GM12878 (cell line): ENCODE measurements at regions not wholly inside any gene's neighbourhood (a gene's known extent, or its start where the extent isn't known, plus 50 kb on each side); places are given as distances from the start of the nearest gene placed in this dataset.

Experiments
- ATAC-seq: fragments of 200-7000 bp; cut with Tn5 transposase; 3 replicates; pipeline ENCODE4 v1.9.1; 2020; ENCODE audit warnings: mild to moderate bottlenecking, moderate library complexity
- BruUV-seq: library from RNA; stranded (reverse); fragments of 400-500 nt; replicated peaks from 2 replicates; lab custom pipeline; 2021; lab: Mats Ljungman, UMichigan
- CTCF ChIA-PET: fragments of 300-600 bp; sonication (Branson Sonifier 250); formaldehyde crosslinking; extraction: SDS; loops from one replicate; lab custom pipeline; 2021; ENCODE audit warnings: inconsistent platforms; lab: Yijun Ruan, JAX
- POLR2A ChIA-PET: fragments of 350-600 bp; formaldehyde crosslinking; extraction: SDS; loops from one replicate; lab custom pipeline; 2021; ENCODE audit warnings: inconsistent platforms; lab: Charles Lee
- RAD21 ChIA-PET: fragments of 300-600 bp; sonication (Branson Sonifier 250); formaldehyde crosslinking; loops from one replicate; lab custom pipeline; 2023; ENCODE audit warnings: antibody characterized with exemption; ENCODE audit not compliant: unreplicated experiment; lab: Charles Lee
- SMC1A ChIA-PET: fragments of 300-600 bp; sonication (Branson Sonifier 250); formaldehyde crosslinking; loops from one replicate; lab custom pipeline; 2023; ENCODE audit not compliant: unreplicated experiment, uncharacterized antibody; lab: Charles Lee
- DNase-seq: peaks from one replicate; pipeline ENCODE4 v3.0.0-alpha.2; 2011; ENCODE audit warnings: low read depth, low spot score
- FAIRE-seq: peaks from 3 replicates; lab custom pipeline; 2011; peaks lifted over from hg19 to GRCh38; lab: Jason Lieb, UNC
- H2AFZ ChIP-seq: 2 replicates; pipeline ENCODE4 v1.6.0; 2011; ENCODE audit warnings: low read depth, low read length, control low read depth; ENCODE audit not compliant: control insufficient read depth
- H3K27ac ChIP-seq: 2 replicates; pipeline ENCODE4 v1.5.1; 2011; ENCODE audit warnings: control low read depth; ENCODE audit not compliant: control insufficient read depth, insufficient read depth
- H3K27me3 ChIP-seq, 2 experiments: replicated peaks in 1 of 2; 2 replicates each; pipeline versions ENCODE4 v1.6.0 to v1.6.1; 2011; ENCODE audit warnings: low read length in 1 of 2; ENCODE audit not compliant: control insufficient read depth in 2 of 2, insufficient read depth in 2 of 2
- H3K36me3 ChIP-seq, 2 experiments: 2 replicates each; pipeline ENCODE4 v1.5.1; 2011; ENCODE audit warnings: low read length in 1 of 2; ENCODE audit not compliant: control insufficient read depth in 2 of 2, insufficient read depth in 2 of 2
- H3K4me1 ChIP-seq: 2 replicates; pipeline ENCODE4 v1.6.1; 2011; ENCODE audit warnings: mild to moderate bottlenecking, low read length, moderate library complexity, mixed read lengths; ENCODE audit not compliant: control insufficient read depth, insufficient read depth
- H3K4me2 ChIP-seq: 2 replicates; pipeline ENCODE4 v1.6.0; 2011; ENCODE audit warnings: control low read depth; ENCODE audit not compliant: control insufficient read depth, insufficient read depth
- H3K4me3 ChIP-seq: fragments of 200-600 bp; sonication (generic); 2 replicates; pipeline ENCODE4 v1.5.1; 2016
- H3K79me2 ChIP-seq: 2 replicates; pipeline ENCODE4 v1.6.0; 2011; ENCODE audit warnings: low read length; ENCODE audit not compliant: control insufficient read depth, insufficient read depth
- H3K9ac ChIP-seq: 2 replicates; pipeline ENCODE4 v1.8.0; 2011; ENCODE audit warnings: low read length, control low read depth, mixed read lengths; ENCODE audit not compliant: control insufficient read depth, insufficient read depth
- H3K9me3 ChIP-seq: replicated peaks from 3 replicates; pipeline ENCODE4 v1.5.1; 2011; ENCODE audit warnings: mild to moderate bottlenecking, low read length; ENCODE audit not compliant: control insufficient read depth, insufficient read depth
- H4K20me1 ChIP-seq: 2 replicates; pipeline ENCODE4 v1.6.0; 2011; ENCODE audit not compliant: control insufficient read depth, insufficient read depth
- CHD1 ChIP-seq: IDR thresholded peaks from 2 replicates; pipeline ENCODE4 v1.6.1; 2012; ENCODE audit warnings: low read depth, low read length, improper control_type of control experiment
- HSF1 ChIP-seq: fragments of 150-350 bp; IDR thresholded peaks from 2 replicates; pipeline ENCODE4 v1.6.1; 2014; ENCODE audit warnings: mild to moderate bottlenecking, low read depth, low read length
- IKZF1 ChIP-seq: fragments of 450-650 bp; conservative IDR thresholded peaks from 2 replicates; pipeline ENCODE4 v1.6.1; 2017; ENCODE audit warnings: antibody characterized with exemption, mild to moderate bottlenecking
- IRF3 ChIP-seq: fragments of 450-650 bp; IDR thresholded peaks from 2 replicates; pipeline ENCODE4 v1.6.1; 2014; ENCODE audit warnings: mild to moderate bottlenecking
- NFIC ChIP-seq: IDR thresholded peaks from 2 replicates; pipeline ENCODE4 v1.6.1; 2012; ENCODE audit warnings: low read depth, mild to moderate bottlenecking, inconsistent platforms, low read length, moderate library complexity
- SPI1 ChIP-seq: IDR thresholded peaks from 2 replicates; pipeline ENCODE4 v1.6.1; 2011; ENCODE audit warnings: low read depth, mild to moderate bottlenecking, low read length, moderate library complexity, borderline replicate concordance; ENCODE audit not compliant: insufficient read depth
- ZBTB33 ChIP-seq: fragments of 450-650 bp; IDR thresholded peaks from 2 replicates; pipeline ENCODE4 v1.6.1; 2017; ENCODE audit warnings: mild to moderate bottlenecking
- ZSCAN29 ChIP-seq: fragments of 450-650 bp; IDR thresholded peaks from 2 replicates; pipeline ENCODE4 v1.6.1; 2017; ENCODE audit warnings: mild to moderate bottlenecking, moderate library complexity
- in situ Hi-C: fragments of 300-500 bp; cut with MboI; formaldehyde crosslinking; loops from 9 replicates; pipeline ENCODE4 v1.14.3; 2018; ENCODE audit warnings: mixed read lengths
- intact Hi-C: fragments of 100-400 bp; cut with micrococcal nuclease; formaldehyde crosslinking; loops from one replicate; pipeline ENCODE4 v1.14.2; 2022; ENCODE audit not compliant: unreplicated experiment
- TF ChIP-seq, protein P1 (sequence below): IDR thresholded peaks from 2 replicates; pipeline ENCODE4 v1.6.1; 2011; ENCODE audit warnings: mild to moderate bottlenecking, low read depth, low read length, moderate library complexity; ENCODE audit not compliant: insufficient replicate concordance

- no peak for TF ChIP-seq NFIC
- TF ChIP-seq, protein P1, sequence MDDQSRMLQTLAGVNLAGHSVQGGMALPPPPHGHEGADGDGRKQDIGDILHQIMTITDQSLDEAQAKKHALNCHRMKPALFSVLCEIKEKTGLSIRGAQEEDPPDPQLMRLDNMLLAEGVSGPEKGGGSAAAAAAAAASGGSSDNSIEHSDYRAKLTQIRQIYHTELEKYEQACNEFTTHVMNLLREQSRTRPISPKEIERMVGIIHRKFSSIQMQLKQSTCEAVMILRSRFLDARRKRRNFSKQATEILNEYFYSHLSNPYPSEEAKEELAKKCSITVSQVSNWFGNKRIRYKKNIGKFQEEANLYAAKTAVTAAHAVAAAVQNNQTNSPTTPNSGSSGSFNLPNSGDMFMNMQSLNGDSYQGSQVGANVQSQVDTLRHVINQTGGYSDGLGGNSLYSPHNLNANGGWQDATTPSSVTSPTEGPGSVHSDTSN: no peak
- no peak for TF ChIP-seq HSF1
- TF ChIP-seq IKZF1: no peak
- TF ChIP-seq SPI1: no peak
These were observed 155.7 kb downstream of the BBOX1 start (continued) for GRCh38 chr11:27196203-27196897.

DNA sequence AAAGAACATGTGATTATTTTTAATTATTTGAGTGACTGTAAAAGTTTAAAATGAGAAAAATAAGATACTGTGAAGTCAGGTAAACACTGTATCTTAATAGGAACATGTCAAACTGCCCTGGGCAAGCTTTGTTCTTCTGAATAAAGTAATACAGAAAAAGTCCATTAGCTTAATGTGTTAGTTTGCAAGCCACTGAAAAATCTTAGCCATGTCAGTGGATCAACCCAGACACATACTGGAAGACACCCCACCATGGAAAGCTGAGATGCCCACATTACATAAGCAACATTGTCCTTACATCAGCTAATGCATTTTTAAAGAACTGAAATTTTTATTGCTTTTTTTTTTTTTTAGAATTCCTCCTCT, 155.2 kb downstream of the BBOX1 start:
- H3K4me1 ChIP-seq: no peaks in the 10 kb centered on the region
- SMC1A ChIA-PET: interaction anchor here (0.7 to 2.0 kb wide), 10 partner anchors 10 to 172 kb away, joined by 3 to 9 read pairs (median 4); no protein-coding TSS in a partner anchor
- POLR2A ChIA-PET: interaction anchor here (0.6 to 0.9 kb wide), 4 partner anchors 14 to 1720 kb away, joined by 3 read pairs; no protein-coding TSS in a partner anchor
- no peak for ATAC-seq
- CTCF ChIA-PET: interaction anchor here (1.1 to 3.4 kb wide), 6 partner anchors 10 to 301 kb away, joined by 3 to 12 read pairs (median 4); no protein-coding TSS in a partner anchor
- no peak overlapping the region for H2AFZ ChIP-seq
- TF ChIP-seq CHD1 (no peak), ZBTB33 (no peak), IRF3 (no peak), ZSCAN29 (no peak)
- TF ChIP-seq, all 136 proteins: peak for 0
- Histone ChIP-seq H3K79me2 (no peaks in the 10 kb centered on the region), H3K4me3 (no peak overlapping the region), H3K36me3 (no peaks in the 10 kb centered on the region), H3K9me3 (no peaks in the 10 kb centered on the region), H3K27me3 (no peaks in the 10 kb centered on the region), H3K27ac (no peak overlapping the region), H3K4me2 (no peak overlapping the region), H4K20me1 (no peaks in the 10 kb centered on the region), H3K9ac (no peak overlapping the region)
- BruUV-seq: no TSS peak
- intact Hi-C loops (no loop called here), in situ Hi-C loops (no loop called here)
- DNase-seq (no peak), FAIRE-seq (no peak)
- RAD21 ChIA-PET: interaction anchor here (0.6 to 1.6 kb wide), 6 partner anchors 10 to 100 kb away, joined by 3 to 10 read pairs (median 4); no protein-coding TSS in a partner anchor
